Stimulated activated CD4-positive, alpha-beta T cell treated with anti-CD3 and anti-CD28 coated beads, Interleukin-2, amount 100 ng/mL, for 48 hours (primary cell): ENCODE measurements at regions not wholly inside any gene's neighbourhood (a gene's known extent, or its start where the extent isn't known, plus 50 kb on each side); places are given as distances from the start of the nearest gene placed in this dataset.

Experiments used
- DNase-seq, 2 donors: peaks; one replicate each; pipeline ENCODE4 v3.0.0-alpha.2; 2020

DNA sequence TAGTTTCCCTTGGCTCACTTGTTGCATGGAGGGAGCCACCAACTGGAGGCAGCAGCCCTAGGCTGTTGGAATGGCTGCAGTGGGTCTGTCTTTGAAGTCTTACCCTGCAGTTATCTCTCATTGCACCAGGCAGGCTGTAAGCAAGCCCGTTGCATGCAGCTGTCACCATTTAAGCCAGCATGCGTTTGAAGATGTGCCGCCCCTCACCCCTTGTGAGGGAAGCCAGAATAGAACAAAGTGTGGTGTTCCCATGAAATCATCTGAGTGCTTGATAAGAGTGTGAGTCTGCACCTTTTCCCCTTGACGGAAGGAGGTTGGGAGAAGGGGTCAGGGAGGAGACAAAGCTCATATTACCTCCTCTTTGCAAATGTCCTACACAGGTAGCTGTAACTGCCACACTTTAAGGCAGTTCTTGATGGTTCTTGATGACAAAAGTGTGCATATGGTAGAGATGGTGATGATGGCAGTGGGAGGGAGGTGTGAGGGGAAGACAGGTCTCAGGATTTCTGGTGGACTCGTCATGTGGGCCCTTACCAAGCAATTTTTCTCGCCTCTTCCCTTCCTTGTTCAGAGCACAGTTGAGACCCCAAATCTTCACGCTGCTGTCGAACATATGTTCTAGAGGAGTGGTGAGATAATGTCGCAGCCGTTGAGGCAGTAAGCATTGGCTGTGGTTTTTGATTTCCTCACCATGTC lies 191.4 kb upstream of the LEF1 start:
- no peak for DNase-seq

DNA sequence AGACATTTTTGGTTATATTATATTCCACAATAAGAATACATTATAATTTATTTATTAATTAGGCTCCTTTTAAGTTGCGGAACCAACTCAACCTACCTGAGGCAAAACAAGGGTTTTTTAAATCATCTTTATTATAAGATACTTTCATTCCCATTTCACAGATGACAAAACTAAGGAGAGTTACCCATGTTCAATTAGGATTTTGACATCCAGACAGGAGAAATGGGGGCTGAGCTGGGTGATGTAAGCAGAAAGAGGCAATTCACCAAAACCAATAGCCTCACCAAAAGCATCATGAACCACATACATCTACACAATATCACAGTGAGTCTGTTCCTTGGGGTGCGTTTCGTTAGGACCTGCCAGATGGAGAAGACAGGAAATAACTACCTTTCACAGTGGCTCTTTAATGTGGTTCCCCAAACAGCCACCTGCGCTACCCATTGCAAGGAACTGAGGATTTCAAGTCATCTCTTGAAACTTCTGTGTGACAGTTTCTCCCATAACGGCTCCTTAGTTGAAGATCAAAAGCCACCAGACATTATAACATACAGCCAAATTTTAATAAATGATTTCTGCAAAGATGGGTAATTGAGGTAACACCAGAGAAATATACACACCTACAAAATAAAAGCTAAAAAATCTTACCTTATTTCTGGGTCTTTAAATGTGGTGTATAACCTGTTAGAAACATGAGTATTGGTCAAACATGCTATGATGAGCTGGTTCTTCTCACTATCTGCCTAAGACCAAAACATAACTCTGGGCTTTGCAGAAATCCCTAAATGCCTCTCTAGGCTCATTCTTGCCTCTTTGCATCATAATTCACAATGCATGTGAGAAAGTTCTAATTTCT lies 190.6 kb upstream of the LEF1 start:
- DNase-seq: no peak

DNA sequence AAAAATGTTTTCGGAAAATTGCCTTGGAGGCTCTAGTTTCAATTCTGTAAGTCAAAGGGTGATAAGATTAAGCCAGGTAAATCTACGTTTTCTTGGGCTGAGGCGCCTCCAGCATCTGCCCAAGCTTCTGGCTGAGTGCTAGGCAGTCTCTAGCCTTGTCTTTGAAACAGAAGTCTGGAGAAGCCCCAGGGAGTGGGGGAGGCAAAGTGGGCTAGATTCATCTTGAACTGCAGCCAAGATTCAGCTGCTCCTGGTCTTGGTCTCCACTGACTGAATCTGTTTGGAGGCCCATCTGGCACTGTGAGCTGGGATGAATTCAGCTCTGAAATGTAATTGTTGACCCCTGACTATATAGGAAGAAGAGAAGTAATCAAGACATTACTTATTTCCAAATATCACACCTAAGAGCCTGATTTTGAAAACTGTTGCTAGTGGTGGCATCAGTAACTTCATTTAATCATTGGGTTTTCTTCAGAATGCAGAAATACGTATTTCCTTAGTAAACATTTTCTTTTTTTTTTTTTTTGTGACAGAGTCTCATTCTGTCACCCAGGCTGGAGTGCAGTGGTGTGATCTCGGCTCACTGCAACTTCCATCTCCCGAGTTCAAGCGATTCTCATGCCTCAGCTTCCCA lies 187.3 kb upstream of the LEF1 start:
- no peak for DNase-seq

DNA sequence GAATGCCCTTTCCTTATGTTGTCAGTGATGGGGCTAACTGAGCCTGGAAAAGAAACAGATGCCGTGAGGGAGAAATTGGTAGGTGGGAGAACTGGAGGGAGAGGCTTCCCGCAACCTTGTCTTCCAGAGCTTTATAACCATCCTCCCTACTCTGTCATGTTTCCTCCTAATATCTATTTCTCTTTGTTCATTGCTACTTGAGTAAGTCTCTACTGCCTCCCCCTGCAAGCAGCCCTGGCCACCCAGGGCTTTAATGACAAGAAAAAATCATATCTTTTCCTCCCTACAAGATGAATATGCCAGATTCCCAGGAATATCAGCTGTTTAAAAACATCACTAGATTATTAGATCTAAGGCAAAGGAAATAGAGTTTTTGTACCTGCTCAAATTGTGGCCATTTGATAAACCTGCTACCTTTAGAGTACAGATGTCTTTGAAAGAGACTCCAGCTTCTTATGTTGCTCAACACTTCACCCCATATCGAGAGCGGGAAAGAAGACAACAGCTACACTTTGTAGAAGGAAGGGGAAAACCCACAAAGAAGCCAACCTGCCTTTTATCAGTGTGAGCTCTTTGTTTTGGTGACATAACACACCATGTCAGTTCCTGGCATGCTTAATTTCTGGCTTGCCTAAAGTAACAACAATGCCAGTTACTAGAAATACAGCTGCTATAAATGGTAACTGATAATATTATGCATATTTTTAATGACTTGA lies 186.6 kb upstream of the LEF1 start:
- no peak for DNase-seq

- no peak for DNase-seq
Observed at GRCh38 chr4:108352664-108353308, 184.1 kb upstream of the LEF1 start.

- DNase-seq: no peak
Observed at GRCh38 chr4:108351791-108352190, 183.1 kb upstream of the LEF1 start.

DNA sequence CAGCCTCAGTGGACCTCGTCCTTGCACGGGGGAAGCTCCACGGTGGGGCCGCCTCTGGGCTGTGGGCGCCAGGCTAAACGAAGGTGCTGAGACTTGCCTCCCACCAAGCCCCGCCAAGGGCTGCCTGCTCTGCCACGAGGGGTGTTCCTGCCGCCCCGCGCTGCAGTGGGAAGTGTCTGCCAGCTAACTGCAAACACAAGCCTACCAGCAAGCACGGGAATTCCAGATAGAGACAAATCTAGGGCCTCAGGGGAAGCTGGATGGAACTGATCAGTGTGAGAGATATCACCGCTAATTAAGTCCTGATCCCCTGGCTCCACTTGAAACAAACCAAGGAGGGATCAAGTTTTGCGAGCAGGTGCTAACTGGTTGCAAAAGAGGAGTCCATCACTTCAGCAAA lies 181.6 kb upstream of the LEF1 start:
- DNase-seq: no peak

DNA sequence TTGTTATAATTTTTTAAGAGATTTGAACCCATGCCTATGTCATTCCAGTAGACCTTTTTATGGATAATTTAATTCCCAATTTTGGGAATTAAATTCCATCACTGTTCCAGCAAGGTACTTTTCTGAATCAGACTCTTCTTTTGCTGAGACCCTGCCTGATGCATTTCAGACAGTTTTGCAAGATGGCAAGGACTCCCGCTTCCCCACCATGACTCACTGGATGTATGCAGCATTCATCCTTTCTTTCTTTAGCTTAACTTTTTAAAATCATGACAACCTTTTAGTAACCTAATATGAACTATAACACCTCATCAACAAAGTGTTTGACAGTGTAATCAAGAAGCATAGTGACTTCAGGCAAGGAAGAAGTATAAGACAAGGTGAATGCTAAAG lies 178.1 kb upstream of the LEF1 start:
- no peak for DNase-seq

DNA sequence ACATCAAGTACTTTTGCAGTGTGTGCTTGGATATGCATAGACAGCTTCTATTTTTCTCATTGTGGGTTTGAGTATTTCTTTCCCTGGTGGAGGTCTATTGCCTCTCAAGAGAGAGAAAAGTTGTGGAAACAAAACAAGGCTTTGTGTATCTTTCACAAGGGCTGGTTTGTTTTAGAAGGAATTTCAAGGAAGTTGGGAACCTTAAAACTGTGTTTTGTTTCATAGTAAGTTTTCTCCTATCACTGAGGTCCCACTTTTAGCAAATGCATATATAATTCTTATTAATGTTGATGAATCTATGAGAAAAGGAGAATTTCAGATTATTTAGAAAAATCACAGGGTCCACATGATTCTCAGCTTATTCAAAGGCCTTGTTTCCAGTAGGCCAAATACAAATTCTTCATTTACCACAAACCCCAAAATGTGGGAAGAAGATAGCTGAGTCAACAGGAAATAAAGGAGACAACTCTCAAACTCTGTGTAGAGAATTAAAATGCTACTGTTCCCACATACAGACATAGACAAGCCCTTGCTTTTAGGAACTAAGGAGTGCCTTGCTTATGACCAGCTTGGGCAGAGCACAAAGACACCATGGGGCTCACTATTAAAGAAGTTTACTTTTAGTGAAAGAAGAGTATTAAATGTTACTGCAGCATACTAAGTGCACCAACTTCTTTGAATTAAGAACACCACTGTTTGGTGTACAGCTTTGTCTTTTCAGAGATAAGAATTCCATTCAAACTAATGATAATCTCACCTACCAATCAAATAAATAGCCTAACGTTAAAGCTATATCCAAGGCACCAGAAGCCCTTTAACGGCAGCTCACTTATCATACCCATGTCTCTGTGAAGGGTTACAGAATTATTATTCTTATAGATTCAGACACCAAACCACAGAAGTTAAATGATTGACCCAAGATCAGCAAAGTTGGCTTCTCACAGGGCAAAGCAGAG lies 177.4 kb upstream of the LEF1 start:
- no peak for DNase-seq

DNA sequence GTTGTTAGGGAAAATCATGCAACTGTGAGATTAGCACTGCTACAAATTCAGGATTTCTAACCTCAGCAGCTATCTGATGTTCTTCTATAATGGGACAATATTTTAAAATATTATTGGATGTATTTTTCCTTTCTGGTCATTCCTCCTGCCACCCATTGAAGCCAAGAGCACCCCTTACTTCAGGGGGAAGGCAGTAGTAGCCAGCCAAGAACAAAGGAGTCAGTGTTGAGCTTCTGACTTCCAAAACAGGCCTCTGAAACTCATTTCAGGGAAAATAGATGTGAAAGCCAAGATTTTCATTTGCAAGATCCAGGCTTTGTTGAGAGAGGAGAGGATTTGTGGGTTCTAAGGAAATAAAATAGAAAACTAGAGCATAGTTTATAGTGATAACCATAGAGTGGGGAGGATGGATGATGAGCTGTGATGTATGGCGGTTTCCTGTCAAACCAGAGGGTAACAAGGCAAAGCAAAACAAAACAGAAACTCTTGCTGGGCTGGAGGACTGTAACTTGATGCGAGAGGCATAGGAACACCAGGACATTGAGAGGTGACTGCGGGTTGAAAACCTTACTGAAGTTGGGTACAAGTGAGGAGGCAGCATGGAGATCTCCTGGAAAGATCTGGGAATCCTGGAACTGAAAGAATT lies 173.7 kb upstream of the LEF1 start:
- DNase-seq: no peak

GRCh38 chr4:108337923-108338322 lies 169.2 kb upstream of the LEF1 start:
- DNase-seq: no peak

GRCh38 chr4:108336076-108336475 lies 167.3 kb upstream of the LEF1 start:
- DNase-seq: no peak

DNA sequence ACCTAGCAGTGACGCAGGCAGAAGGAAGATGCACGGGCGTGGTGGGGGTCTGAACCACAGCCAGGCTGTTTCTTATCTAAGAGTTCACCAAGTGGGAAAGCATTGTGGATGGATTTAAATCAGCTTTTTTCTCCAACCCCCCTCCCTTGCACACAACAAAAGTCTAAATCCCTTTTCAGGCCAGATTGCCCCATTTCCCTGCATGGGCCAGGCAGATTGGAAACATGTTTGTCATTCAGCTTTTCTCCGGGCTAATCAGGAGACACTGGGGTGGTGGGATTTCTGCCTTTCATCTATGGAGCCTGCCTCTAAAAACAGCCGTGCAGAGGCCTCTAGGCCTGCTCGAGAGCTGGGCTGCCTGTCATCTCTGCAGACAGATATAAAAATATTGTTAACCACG lies 166.3 kb upstream of the LEF1 start:
- DNase-seq: no peak

GRCh38 chr4:108334031-108334430 lies 165.3 kb upstream of the LEF1 start:
- no peak for DNase-seq

DNA sequence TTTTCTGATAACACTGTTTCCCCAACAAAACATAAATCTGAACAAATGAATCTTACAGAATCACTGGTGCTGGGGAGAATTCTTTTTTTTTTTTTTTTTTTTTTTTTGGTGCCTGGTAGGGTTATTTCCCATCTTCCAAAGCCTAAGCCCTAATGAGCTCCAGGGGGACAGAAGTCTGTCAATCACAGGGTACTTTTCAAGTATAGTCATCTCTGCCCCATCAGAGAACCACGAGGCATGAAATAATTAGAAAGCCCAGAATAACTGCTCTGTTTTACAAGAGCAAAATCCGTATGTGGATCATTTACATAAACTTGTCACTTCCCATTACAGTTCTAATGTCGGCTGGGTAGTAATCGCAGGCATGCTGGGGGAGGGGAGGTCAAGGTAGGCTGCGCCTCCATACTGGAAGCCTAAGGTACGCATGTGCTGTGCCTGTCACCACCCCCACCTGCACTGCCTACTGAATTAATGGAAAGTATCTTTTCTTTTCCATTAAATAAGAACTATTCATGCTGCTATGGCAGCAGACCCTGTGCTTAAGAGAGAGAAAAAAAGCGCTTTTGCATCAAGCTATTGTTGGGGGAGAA lies 164.7 kb upstream of the LEF1 start:
- DNase-seq: no peak

DNA sequence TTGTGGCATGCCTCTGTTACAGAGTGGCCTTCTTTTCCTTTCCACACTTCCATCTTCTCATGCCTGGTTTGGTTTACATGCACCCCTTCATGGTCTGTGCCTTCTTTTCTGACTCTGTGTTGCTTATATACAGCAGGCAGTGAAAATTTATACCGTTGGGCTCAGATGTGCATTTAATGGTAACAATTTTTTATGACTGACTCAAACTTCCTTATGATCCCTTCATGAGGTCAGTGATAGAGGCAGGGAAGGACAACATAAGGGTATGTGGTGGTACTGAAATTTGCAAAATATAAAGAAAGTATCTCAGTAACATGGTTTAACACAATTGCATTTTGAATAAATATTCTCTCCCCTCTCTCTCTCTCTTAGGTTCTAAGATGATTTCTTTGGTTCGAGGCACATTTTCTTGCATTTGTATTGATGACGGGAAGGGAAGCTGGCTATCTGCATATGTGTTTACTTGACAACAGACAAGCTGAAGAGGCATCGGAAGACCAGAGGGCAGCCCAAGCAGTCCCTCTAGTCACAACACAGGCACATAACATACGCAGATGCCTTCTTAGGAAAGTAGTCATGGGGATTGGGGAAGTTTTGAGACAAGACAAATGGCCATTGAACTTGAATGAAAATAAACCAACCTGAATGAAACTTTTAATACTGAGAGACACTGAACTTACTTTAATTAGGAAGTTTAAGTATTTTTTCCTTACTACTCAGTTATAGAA lies 163.3 kb upstream of the LEF1 start:
- no peak for DNase-seq

DNA sequence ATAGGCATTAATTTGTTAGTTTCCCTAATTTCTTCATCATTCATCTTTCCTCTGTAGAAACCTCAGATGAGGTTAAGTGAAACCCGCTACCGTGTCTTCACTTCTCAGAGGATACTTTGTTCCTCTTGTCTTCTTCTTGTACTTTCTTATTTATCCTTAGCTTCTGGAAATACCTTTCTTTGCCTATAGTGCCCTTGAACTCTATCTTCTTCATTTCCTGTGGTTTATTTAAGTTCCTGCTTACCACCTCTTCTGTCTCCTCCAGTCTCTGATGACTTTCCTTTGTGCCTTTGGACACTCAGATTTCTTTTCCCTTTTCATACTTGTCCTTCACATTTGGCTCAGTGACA lies 159.6 kb upstream of the LEF1 start:
- DNase-seq: no peak

DNA sequence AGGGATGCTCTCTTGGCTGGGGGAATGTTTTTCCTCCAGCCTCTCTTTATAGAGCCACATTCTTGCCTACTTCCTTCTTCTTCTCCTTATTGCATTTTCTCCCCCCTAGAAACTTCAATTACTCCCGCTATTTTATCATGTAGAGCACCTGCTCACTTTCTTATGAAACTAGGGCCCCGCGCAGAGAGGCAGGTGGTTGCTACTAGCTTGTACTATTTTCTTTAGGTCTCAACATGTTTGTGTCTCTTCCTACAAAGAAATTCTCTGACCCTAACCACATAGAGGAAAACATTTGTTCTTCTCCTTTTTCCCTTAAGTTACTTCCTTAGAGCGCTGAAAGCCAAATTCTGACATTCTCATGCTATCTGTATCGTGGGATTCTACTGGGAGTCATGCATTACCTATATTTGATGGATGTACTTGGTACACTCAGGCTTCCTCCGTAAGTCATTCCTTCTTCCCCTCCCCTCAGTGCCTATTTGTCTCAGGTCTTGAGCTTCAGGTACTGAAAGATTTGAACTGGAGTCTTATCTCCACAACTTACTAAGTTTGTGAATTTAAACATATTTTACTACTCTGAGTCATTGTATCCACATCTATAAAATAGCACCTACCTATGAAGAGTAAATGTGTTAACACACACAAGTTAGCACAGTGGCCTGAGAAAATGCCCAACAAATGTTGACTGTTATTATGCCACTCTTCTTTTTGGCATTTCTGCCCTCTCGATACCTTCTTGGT lies 159.1 kb upstream of the LEF1 start:
- no peak for DNase-seq

DNA sequence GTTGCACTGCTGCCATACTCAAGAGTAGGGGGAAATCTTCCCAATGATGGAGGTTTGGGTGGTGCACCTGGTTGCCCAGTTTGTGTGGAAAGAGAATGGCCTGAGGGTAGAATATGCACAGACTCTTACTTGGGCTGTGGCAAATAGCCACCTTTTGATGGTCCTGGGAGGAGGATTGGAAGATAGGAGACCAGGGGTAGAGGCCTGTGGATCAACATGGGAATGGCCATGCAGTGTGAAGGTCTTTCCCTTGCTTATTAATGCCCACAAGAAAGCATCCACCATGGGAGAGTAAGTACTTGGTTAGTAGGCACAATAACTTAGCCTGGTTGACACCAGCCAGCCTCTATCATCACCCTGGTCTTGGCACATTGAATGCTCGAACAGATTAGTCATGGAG lies 156.8 kb upstream of the LEF1 start:
- DNase-seq: no peak
